GM19025 (cell line): ENCODE measurements at regions not wholly inside any gene's neighbourhood (a gene's known extent, or its start where the extent isn't known, plus 50 kb on each side); places are given as distances from the start of the nearest gene placed in this dataset.
A peak's percentile ranks its signal among the peaks of the same experiment; 100 is the strongest.

Experiments used
- ATAC-seq: cut with Tn5 transposase; IDR thresholded peaks from one replicate; pipeline ENCODE4 v1.9.1; 2021; ENCODE audit warnings: mild to moderate bottlenecking, low read depth, moderate library complexity; ENCODE audit not compliant: unreplicated experiment

DNA sequence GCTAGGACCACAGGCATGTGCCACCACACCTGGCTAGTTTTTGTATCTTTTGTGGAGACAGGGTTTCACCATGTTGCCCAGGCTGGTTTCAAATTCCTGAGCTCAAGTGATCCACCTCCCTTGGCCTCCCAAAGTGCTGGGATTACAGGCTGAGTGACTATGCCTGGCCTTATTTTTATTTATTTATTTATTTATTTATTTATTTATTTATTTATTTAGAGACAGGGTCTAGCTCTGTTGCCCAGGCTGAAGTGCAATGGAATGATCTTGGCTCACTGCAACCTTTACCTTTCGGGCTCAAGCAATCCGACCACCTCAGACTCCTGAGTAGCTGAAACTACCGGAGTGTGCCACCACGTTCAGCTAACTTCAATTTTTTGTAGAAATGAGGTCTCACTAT, 117.0 kb upstream of the MAX start:
- ATAC-seq = no peak

- no peak for ATAC-seq
These were observed 120.1 kb upstream of the MAX start for GRCh38 chr14:65222440-65222858.

- no peak for ATAC-seq
These were observed 121.3 kb upstream of the MAX start for GRCh38 chr14:65223636-65224035.

GRCh38 chr14:65224799-65225198, 122.5 kb upstream of the MAX start:
- ATAC-seq = no peak

DNA sequence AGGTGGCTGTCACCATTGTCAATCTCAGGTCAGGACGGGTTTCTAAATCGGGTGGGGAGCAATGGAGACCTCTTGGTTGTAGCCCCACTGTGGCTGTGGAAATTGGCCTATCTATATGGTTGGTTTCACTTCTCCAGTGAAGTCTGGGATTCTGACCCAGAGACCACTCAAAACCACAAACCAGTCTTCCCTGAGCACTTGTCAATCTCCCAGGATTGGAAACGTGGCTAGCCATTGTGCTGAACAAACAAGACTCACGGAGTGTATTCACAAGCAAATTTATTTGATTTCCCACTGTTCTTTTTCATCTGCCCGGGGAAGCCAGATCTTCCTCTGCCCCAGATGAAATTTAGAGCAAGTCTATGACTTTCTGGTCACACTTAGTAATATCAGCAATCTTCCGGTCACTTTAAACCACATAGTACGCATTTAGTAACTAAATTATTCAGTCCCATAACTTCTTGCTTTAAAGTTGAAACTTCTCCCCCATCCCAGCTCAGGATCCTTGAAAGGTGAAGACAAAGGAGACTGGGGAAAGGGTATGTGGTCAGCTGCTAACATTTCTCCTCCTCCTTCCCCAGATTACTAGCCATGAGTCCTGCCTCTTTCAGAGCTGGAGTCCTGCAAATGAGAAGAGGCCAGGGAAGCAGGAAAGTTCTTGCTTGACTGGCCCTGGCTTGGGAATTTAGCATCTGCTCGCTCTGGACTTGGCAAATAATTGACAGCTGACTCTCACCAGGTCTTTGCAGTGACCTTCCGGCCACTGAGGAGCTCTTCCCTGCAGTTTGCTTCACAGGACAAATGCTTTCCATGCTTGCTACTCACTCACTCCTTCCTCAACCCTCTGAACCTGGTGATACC, 123.2 kb upstream of the MAX start:
- ATAC-seq = no peak

GRCh38 chr14:65226824-65227604, 124.7 kb upstream of the MAX start:
- ATAC-seq = no peak

DNA sequence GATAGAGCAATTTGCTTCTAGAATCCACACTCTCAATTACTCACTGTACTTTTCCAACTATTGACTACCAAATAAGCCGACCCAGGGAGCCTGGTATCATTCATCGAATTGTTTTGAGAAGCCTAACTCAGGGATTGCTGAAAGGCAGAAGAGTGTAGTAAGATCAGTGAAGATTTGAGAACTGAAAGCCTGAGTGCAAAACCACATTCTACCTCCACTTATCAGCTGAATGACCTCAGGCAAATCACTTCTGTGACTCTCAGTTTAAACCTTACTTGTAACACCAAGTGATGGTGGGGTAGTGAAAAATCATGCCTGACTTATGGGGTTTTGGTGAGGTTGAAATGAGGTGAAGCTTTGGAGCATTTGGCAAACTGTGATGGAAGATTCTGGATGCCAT, 126.1 kb upstream of the MAX start:
- peak; percentile 96 for ATAC-seq

GRCh38 chr14:65228956-65229747, 126.8 kb upstream of the MAX start:
- ATAC-seq = no peak

DNA sequence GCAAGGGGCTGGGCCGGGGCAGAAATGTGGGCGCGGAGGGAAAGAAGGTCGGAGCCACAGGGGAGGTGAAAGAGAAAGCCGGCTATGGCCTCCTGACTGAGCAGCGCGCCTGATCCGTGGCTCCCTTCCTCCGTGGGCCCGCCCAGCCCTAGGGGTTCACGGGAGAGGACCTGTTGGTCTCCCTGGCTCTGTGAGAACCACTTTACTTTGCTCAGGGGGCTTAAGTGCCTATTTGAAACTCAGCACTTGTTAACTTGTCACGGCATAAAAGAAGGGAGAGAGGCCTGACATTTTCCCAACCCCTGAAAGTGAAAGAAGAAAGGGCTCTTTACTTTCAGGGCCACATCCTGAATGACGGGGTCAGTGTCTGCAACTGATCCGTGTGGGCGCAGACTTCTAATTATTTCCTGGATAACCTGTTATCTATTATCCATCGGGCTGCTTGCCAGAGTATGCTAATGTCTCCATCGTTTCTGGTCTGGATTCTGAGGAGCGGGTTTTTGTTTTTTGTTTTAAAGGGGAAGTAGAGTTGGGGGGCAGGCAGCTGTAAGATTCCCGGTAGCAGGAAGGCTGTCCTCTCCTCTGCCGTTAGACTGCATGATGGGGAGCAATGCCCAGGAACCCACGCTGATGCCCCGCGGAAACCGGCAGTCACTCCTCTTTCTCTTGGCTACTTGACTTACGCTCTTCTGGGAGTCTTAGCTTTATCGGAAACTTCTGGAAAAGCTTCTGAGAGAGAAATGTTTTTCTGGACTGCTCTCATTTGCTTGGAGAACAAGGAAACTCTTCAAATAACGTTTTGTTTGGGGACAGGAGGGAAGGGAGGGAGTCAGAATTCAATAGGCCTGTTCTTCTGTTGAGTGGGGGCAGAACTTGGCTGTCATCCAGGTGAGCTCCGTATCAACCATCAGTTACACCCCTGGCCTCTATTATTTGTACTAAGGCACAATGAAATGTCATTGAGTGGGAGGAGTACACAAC, 127.7 kb upstream of the MAX start:
- no peak for ATAC-seq

GRCh38 chr14:65231286-65231980, 129.1 kb upstream of the MAX start:
- ATAC-seq = no peak

- no peak for ATAC-seq
These were observed 132.5 kb upstream of the MAX start for GRCh38 chr14:65234752-65235361.

DNA sequence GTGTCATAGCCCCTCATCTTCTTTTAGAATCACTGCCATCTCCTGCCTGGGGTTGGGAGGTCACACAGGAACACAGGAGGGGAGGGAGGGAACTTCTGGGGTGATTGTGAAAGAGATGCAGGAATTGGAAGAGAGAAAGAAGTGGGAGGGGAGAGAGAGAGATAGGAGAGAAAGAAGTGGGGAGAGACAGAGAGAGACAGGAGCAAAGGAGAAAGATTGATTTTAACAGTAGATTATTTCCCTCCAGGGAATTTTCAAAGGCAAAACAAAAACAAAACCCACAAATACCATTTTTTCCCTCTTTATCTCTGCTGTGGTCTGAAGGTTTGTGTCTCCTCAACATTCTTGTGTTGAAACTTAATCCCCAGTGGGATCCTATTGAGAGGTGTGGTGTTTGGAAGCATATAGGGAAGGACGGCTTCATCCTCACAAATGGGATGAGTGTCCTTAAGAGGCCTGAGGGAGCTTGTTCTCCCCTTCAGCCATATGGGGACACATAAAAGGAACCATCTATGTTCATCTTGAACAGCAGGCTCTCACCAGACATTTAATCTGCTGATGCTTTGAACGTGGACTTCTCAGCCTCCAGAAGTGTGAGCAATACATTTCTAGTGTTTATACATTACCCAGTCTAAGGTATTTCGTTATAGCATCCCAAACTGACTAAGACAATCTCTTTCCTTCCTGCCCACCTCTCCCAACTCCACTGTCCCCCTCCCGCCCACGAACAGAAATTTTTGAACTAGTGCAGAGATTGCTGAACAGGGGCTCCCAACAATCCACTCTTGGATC, 134.9 kb upstream of the MAX start:
- ATAC-seq = no peak

DNA sequence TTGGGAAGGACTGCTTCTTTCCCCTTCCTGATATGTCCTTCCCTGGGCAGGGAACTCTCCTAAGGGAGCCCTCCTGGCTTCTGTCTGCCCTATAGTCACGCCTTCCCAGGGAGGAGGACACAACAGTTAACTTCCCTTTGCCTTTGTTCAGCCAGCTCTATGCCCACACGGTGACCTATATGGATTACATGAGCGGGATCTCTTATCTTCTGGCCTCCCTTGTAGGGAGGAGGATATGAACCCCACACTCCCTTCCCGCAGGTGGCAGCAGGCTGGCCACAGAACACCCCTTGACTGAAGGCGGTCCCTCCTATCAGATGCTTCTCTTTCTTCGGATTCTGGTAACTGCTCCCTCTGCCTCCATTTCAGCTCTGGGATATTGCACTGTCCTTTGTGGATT, 135.6 kb upstream of the MAX start:
- ATAC-seq = no peak

DNA sequence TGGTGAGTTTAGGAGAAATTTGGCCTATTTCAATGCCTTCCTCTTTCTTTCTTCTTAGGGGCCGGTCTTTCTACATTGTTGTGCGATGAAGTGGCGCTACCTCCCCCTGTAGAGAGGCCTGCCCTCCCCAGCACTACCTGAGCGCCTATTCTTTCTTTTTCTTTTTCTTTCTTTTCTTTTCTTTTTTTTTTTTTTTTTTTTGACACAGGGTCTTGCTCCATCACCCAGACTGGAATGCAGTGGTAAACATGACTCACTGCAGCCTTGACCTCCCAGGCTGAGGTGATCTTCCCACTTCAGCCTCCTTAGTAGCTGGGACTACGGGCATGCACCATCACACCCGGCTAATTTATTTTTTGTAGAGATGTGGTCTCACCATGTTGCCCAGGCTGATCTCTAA, 136.1 kb upstream of the MAX start:
- ATAC-seq = no peak

DNA sequence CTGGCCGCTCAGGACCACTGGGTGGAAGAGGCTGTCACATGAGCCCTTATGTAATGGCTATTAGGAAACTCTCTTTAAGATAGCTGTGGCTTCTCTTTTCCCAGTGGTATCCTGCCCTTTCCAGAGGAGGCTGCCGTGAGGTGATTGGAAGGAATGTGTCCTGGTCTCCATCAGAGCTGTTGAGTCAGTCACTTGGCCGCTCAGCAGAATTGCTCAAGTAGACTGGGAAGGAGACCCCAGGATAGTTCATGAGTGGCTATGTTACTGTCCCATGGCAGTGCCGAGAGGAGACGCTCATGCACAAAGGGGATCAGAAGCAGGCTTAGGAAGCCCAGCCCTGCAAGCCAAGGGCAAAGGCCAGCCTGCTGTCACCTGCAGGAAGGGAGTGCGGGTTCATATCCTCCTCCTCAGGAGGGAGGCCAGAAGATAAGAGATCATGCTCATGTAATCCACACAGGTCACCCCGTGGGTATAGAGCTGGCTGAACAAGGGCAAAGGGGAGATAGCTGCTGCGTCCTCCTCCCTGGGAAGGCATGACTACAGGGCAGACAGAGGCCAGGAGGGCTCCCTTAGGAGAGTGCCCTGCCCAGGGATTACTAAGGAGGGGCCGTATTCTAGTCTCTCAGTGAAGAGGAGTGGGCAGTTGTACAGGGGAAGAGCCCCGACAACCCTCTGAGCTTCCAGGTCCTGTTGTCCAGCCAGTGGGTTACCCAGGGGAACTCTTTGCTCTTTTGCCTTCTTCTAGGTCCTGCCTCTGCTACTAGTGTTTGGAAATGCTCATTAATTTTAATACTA, 137.0 kb upstream of the MAX start:
- ATAC-seq = no peak

- ATAC-seq = no peak
These were observed 137.6 kb upstream of the MAX start for GRCh38 chr14:65239938-65240296.

DNA sequence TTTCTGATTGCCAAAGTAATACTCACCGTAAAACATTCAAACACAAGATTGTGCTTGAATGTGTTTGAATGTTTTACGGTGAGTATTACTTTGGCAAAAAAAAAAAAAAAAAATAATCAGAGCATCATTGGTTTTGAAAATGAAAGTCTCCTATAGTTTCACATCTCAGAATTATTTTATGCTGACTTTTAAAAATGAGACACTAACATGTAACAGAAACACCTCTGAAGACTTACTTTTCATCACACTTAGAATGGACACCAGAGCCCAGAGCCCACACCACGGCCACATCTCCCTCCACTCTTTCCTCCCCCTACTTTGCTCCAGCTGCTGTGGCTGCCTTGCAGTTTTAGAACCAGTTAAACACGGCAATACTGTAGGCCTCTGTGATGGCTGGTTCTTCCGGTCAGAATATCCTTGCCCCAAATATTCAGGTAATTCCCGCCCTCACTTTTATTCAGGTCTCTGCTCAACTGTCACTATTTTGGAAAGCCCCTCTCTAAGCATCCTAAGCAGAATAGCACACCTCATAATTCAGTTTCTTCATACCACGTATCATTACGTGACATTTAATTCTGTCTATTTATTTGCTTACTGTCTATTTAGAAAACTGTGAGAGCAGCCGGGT, 138.9 kb upstream of the MAX start:
- no peak for ATAC-seq
